HuH-7 (cell line): ENCODE measurements at regions not wholly inside any gene's neighbourhood (a gene's known extent, or its start where the extent isn't known, plus 50 kb on each side); places are given as distances from the start of the nearest gene placed in this dataset.
A peak's percentile ranks its signal among the peaks of the same experiment; 100 is the strongest.

Experiments
- DNase-seq: peaks from one replicate; pipeline ENCODE4 v3.0.0; 2011; ENCODE audit warnings: low spot score

GRCh38 chr6:111987295-111987694 lies 66.6 kb upstream of the CCN6 start:
- no peak for DNase-seq

GRCh38 chr6:111988926-111989325 lies 65.0 kb upstream of the CCN6 start:
- no peak for DNase-seq

- no peak for DNase-seq
Observed at GRCh38 chr6:111989743-111990142, 64.2 kb upstream of the CCN6 start.

- no peak for DNase-seq
Observed at GRCh38 chr6:111990214-111990613, 63.7 kb upstream of the CCN6 start.

GRCh38 chr6:111992851-111993250 lies 61.1 kb upstream of the CCN6 start:
- DNase-seq = no peak

- DNase-seq = no peak
Observed at GRCh38 chr6:111993342-111993741, 60.6 kb upstream of the CCN6 start.

- DNase-seq = no peak
Observed at GRCh38 chr6:111994791-111995190, 59.1 kb upstream of the CCN6 start.

- DNase-seq = no peak
Observed at GRCh38 chr6:111995404-111995803, 58.5 kb upstream of the CCN6 start.

- DNase-seq = no peak
Observed at GRCh38 chr6:111996144-111996865, 57.6 kb upstream of the CCN6 start.

GRCh38 chr6:111997078-111997852 lies 56.6 kb upstream of the CCN6 start:
- DNase-seq = peak; percentile 80

GRCh38 chr6:111997853-111998208 lies 56.1 kb upstream of the CCN6 start:
- no peak for DNase-seq

GRCh38 chr6:112002307-112002706 lies 51.6 kb upstream of the CCN6 start:
- DNase-seq = no peak
